Stomach smooth muscle (tissue), 2 donors: ENCODE measurements at regions not wholly inside any gene's neighbourhood (a gene's known extent, or its start where the extent isn't known, plus 50 kb on each side); places are given as distances from the start of the nearest gene placed in this dataset.

Experiments
- H3K27ac ChIP-seq: one replicate; pipeline ENCODE4 v1.7.0; 2013; ENCODE audit warnings: mild to moderate bottlenecking, low read length, inconsistent platforms
- H3K27me3 ChIP-seq, 2 donors: one replicate each; pipeline ENCODE4 v1.7.0; 2013; ENCODE audit warnings: low read length in 2 of 2; ENCODE audit not compliant: insufficient read depth in 2 of 2, control insufficient read depth in 1 of 2
- H3K36me3 ChIP-seq, 2 donors: one replicate each; pipeline ENCODE4 v1.7.0; 2013; ENCODE audit warnings: low read length in 2 of 2; ENCODE audit not compliant: control insufficient read depth in 2 of 2, insufficient read depth in 2 of 2
- H3K4me1 ChIP-seq: one replicate; pipeline ENCODE4 v1.7.0; 2013; ENCODE audit warnings: low read length; ENCODE audit not compliant: control insufficient read depth, insufficient read depth
- H3K4me3 ChIP-seq, 2 donors: one replicate each; pipeline ENCODE4 v1.7.0; 2013; ENCODE audit warnings: low read length in 2 of 2
- H3K9ac ChIP-seq, 2 donors: one replicate each; pipeline ENCODE4 v1.7.0; 2013; ENCODE audit warnings: low read length in 2 of 2, mild to moderate bottlenecking in 1 of 2
- H3K9me3 ChIP-seq, 2 donors: one replicate each; pipeline ENCODE4 v1.7.0; 2013; ENCODE audit warnings: low read length in 2 of 2; ENCODE audit not compliant: control insufficient read depth in 2 of 2
- donor health status: healthy.
- donor health status: Pancreatic carcinoma.

DNA sequence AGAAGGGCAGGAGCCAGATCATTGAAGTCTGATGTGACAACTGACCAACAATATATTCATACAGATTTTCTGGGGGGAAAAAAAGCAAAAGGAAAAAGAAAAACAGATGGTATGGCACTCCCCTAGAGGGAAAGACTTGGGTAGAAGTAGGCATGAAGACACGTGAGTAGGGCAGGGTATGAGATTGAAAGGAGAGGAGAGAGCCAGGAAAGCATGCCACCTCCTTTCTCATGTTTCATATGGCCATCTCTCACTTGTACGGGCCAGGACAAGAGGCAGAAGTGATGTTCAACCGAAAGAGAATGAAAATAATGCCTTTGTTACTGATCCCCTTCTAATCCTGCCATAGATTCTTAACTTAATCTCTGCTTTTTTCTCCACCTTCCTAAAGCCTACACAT, 139.0 kb upstream of the ACTBL2 start:
- H3K9ac ChIP-seq = no peak overlapping the region
- no peaks in the 10 kb centered on the region for H3K4me1 ChIP-seq
- no peak overlapping the region for H3K27ac ChIP-seq
- no peaks in the 10 kb centered on the region for H3K27me3 ChIP-seq
- H3K4me3 ChIP-seq = no peak overlapping the region
- no peaks in the 10 kb centered on the region for H3K9me3 ChIP-seq
- no peaks in the 10 kb centered on the region for H3K36me3 ChIP-seq

DNA sequence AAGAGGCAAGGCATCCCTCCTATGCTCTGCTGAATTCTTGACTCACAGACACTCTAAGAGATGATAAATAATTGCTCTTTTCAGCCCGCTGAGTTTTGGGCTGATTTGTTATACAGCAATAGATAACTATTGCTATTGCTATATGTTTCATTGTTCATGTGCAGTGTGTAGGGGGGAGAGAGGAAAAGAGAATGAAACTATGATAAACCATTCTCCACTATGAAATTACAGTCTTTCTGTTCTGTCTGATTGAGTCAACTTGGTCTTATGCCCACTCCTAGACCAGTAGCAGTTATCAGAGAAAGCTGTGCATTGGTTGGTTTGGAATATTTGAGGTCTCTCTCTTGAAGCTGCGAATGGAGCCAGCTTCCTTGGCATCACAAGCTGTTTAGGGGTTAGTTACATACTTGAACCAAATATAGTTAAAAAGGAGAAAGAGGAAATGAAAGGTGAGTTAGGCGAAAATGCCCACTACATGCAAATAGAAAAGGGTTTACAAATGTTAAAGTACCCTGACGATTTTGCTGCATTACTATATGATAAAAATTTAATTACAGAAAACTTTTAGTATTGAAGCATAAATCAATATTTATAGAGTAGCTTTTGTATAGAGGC, 136.3 kb upstream of the ACTBL2 start:
- H3K36me3 ChIP-seq = no peaks in the 10 kb centered on the region
- H3K27ac ChIP-seq = no peak overlapping the region
- no peaks in the 10 kb centered on the region for H3K9me3 ChIP-seq
- H3K4me3 ChIP-seq = no peak overlapping the region
- no peak overlapping the region for H3K9ac ChIP-seq
- H3K27me3 ChIP-seq = no peaks in the 10 kb centered on the region
- no peaks in the 10 kb centered on the region for H3K4me1 ChIP-seq

DNA sequence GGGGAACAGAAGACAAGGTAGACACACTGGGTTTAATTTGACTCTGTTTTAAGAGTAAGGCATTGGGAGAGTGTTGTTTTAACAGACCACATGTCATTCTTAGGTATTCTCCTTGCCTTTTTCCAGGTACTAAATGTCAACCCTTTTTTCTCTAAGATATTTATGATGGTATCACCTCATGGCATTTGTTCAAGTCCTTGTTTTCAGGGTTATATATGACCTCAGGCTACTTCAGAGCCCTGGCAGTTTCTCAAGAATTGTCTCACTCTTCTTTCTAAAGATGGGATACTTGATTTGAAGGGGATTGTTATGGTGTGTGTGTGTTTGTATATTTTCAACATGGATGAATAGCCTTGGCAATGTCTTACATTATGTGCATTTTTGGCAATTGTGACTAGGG, 131.1 kb upstream of the ACTBL2 start:
- Histone ChIP-seq H3K9me3 (no peaks in the 10 kb centered on the region), H3K4me1 (no peaks in the 10 kb centered on the region), H3K36me3 (no peaks in the 10 kb centered on the region), H3K27me3 (no peaks in the 10 kb centered on the region), H3K9ac (no peak overlapping the region), H3K27ac (no peak overlapping the region), H3K4me3 (no peak overlapping the region)

DNA sequence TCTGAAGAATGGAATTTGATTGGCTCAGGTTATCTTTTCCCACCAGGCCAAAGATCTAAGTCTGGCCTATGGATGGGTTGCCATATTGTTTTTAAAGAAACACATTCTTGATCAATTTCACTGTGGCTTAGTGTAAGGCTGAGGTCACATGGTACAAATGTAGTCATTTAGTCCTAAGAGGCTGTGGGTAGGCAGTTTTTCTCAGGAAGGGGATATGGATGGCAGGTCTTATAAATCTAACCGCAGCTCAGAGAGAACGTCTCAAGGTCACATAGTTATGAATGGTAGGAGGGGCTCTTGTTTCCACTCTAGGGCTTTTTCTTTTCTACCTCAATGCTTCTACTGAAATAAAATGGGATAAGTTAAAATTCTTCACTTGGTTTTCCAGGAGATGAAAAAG, 128.6 kb upstream of the ACTBL2 start:
- no peak overlapping the region for H3K4me3 ChIP-seq
- H3K36me3 ChIP-seq = no peaks in the 10 kb centered on the region
- no peaks in the 10 kb centered on the region for H3K4me1 ChIP-seq
- H3K27me3 ChIP-seq = no peaks in the 10 kb centered on the region
- H3K27ac ChIP-seq = no peak overlapping the region
- no peak overlapping the region for H3K9ac ChIP-seq
- H3K9me3 ChIP-seq = no peaks in the 10 kb centered on the region

DNA sequence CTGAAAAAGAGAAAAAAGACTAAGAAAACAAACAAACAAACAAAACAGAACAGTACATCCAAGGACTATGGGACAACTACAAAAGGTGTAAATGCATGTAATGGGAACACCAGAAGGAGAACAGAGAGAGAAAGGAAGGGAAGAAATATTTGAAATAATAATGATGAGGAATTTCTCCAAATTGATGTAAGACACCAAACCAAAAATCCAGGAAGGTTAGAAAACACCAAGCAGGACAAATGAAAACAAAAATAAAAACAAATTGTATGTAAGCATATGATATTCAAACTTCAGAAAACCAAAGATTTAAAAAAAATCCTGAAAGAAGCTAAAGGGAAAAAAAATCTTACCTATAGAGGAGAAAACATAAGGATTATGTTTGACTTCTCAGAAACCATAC, 125.9 kb upstream of the ACTBL2 start:
- Histone ChIP-seq H3K27ac (no peak overlapping the region), H3K9ac (no peak overlapping the region), H3K36me3 (no peaks in the 10 kb centered on the region), H3K9me3 (no peaks in the 10 kb centered on the region), H3K4me1 (no peaks in the 10 kb centered on the region), H3K27me3 (no peaks in the 10 kb centered on the region), H3K4me3 (no peak overlapping the region)

DNA sequence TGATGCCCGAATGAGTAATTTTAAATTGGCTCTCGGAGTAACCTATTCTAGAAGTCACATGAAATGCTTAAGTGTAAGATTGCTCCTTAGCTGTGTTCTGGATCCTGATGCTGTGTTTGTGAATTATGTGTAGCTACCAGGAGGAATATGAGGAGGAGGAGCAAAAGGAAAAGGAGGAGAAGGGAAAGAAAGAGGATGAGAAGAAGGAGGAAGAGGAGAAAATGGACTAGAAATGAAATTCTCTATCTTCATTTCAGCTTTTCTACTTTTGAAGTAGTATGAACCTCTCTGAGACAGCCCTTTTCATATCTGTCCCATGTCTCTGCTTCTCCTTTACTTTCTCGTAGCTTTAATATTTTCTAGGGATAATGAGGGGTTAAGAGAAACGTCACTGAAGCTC, 119.4 kb upstream of the ACTBL2 start:
- Histone ChIP-seq H3K4me3 (no peak overlapping the region), H3K9me3 (no peaks in the 10 kb centered on the region), H3K9ac (no peak overlapping the region), H3K27ac (no peak overlapping the region), H3K27me3 (no peaks in the 10 kb centered on the region), H3K36me3 (no peaks in the 10 kb centered on the region), H3K4me1 (no peaks in the 10 kb centered on the region)

DNA sequence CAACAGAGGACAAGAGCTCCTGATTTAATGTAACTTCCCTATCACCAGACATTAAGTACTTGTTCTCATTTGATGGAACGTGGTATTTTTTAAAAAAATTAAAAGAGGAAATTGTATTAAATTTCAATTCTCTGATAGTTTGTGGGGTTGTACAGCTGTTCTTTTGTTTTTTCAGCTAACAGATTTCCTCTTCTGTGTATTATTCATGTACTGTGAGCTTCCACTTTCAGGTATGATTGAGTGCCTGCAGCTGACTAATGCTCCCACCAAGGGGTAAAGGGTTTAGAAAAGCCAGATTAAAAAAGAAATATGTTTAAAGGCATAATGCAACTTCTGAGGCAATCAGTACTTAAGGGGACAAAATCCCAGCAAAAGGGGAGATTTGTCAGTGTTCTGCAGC, 117.7 kb upstream of the ACTBL2 start:
- no peak overlapping the region for H3K4me3 ChIP-seq
- no peaks in the 10 kb centered on the region for H3K27me3 ChIP-seq
- H3K9me3 ChIP-seq = no peaks in the 10 kb centered on the region
- no peaks in the 10 kb centered on the region for H3K36me3 ChIP-seq
- H3K9ac ChIP-seq = no peak overlapping the region
- H3K4me1 ChIP-seq = no peaks in the 10 kb centered on the region
- H3K27ac ChIP-seq = no peak overlapping the region

DNA sequence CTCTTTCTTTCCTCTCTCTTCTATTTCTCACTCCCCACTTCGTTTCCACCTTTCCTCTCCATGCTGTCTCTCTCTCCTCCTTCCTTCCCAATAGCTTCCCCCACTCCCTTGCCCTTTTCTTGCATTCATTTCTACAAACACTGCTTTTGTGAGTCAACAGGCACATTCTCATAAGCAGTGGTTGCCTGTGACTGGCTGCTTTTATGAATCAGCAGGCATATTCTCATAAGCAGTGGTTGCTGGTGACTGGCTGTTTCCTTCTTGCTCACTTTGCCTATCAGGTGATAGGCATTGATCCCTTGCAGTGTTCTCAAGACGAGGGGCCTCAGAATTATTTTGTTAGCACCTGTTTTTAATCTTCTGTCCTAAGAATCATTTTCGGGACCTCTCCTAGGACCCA, 116.1 kb upstream of the ACTBL2 start:
- Histone ChIP-seq H3K27me3 (no peaks in the 10 kb centered on the region), H3K4me3 (no peak overlapping the region), H3K9me3 (no peaks in the 10 kb centered on the region), H3K4me1 (no peaks in the 10 kb centered on the region), H3K9ac (no peak overlapping the region), H3K27ac (no peak overlapping the region), H3K36me3 (no peaks in the 10 kb centered on the region)

DNA sequence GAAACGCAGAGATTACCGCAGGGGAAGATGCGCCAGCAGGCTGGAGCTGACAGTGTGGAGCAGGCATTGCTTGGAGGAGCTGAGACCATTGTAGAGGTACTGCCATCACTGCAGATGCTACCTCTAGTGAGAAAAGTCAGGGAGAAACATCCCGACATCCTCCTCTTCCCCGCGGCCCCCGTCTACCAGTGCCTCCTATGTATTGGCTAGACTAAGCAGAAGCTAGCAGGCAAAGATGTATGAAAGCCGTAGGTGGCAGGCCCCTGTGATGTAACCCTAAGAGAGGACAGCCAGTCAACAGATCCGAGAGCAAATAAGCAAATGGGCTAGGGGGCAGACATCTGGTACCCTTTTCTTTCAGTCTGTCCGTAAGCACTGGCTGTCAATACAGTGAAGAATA, 115.5 kb upstream of the ACTBL2 start:
- H3K9ac ChIP-seq = no peak overlapping the region
- H3K36me3 ChIP-seq = no peaks in the 10 kb centered on the region
- no peaks in the 10 kb centered on the region for H3K4me1 ChIP-seq
- H3K4me3 ChIP-seq = no peak overlapping the region
- H3K9me3 ChIP-seq = no peaks in the 10 kb centered on the region
- H3K27ac ChIP-seq = no peak overlapping the region
- H3K27me3 ChIP-seq = no peaks in the 10 kb centered on the region

DNA sequence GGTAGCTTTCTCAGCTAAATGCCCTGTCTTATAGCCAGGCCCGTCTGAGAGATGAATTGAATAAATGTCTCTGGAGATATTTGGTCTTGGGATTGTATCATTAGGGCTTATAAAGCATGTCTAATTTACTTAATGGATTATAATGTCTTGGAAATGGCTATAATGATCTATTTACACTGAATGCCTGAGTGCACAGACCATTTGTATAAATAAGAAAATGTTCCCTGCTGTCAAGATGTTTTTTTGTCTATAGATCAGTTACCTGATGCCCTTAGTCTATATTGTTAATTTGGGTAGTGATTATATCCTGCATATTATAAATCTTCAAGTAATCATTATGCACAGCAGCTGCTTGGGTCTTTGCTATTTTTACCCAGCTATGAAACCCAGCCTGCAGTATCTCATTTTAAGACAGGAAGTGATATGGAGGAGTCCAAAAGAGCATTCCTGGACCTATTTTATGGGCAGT, 112.9 kb upstream of the ACTBL2 start:
- no peak overlapping the region for H3K4me3 ChIP-seq
- no peak overlapping the region for H3K27ac ChIP-seq
- no peaks in the 10 kb centered on the region for H3K36me3 ChIP-seq
- H3K27me3 ChIP-seq = no peaks in the 10 kb centered on the region
- no peaks in the 10 kb centered on the region for H3K9me3 ChIP-seq
- no peaks in the 10 kb centered on the region for H3K4me1 ChIP-seq
- H3K9ac ChIP-seq = no peak overlapping the region

DNA sequence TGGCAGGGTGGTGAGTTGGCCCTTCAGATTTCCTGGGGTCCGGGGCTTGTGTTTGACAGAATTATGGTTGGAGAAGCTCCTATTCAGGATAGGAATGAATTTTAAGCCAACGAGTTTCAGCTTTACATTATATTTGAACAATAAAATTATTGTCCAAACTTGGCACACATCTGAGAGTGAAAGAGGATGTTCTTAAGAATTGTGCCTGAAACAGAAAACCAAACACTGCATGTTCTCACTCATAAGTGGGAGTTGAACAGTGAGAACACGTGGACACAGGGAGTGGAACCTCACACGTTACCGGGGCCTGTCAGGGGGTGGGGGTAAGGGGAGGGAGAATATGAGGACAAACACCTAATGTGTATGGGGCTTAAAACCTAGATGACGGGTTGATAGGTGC, 111.8 kb upstream of the ACTBL2 start:
- Histone ChIP-seq H3K9me3 (no peaks in the 10 kb centered on the region), H3K36me3 (no peaks in the 10 kb centered on the region), H3K9ac (no peak overlapping the region), H3K4me1 (no peaks in the 10 kb centered on the region), H3K27me3 (no peaks in the 10 kb centered on the region), H3K27ac (no peak overlapping the region), H3K4me3 (no peak overlapping the region)
